Upper lobe of left lung (tissue), 4 donors: ENCODE measurements at regions not wholly inside any gene's neighbourhood (a gene's known extent, or its start where the extent isn't known, plus 50 kb on each side); places are given as distances from the start of the nearest gene placed in this dataset.
A peak's percentile ranks its signal among the peaks of the same experiment; 100 is the strongest.

Source experiments
- CTCF ChIP-seq, 6 experiments: fragments of 450-650 bp in 4 of 6; fragments of 200-600 bp in 2 of 6; sonication (generic) in 2 of 6; IDR thresholded peaks; one replicate each; pipeline ENCODE4 v1.5.1; 2016 to 2019; ENCODE audit warnings: antibody characterized with exemption in 6 of 6
- EP300 ChIP-seq, 4 donors: sonication (generic); formaldehyde crosslinking; IDR thresholded peaks; one replicate each; pipeline ENCODE4 v1.5.1; 2017; ENCODE audit warnings: antibody characterized with exemption in 4 of 4, control low read depth in 2 of 4
- POLR2A ChIP-seq, 4 donors: fragments of 450-650 bp; IDR thresholded peaks; one replicate each; pipeline ENCODE4 v1.5.1; 2016 to 2017; ENCODE audit warnings: antibody characterized with exemption in 4 of 4, mild to moderate bottlenecking in 2 of 4
- POLR2AphosphoS5 ChIP-seq, 2 donors: sonication (generic); formaldehyde crosslinking; IDR thresholded peaks; one replicate each; pipeline ENCODE4 v1.5.1; 2017; ENCODE audit warnings: antibody characterized with exemption in 2 of 2

GRCh38 chr18:45384137-45384961 lies 230.9 kb upstream of the SLC14A2 start:
- TF ChIP-seq CTCF (IDR thresholded peaks at IDR 0.05) (peak; percentile 34 to 70 (median 61)), EP300 (IDR thresholded peaks at IDR 0.05) (no peak), POLR2AphosphoS5 (IDR thresholded peaks at IDR 0.05) (no peak), POLR2A (IDR thresholded peaks at IDR 0.05) (no peak)
